Stimulated activated CD8-positive, alpha-beta memory T cell treated with anti-CD3 and anti-CD28 coated beads, Interleukin-4, amount 100 ng/mL, for 4 hours (primary cell): ENCODE measurements at regions not wholly inside any gene's neighbourhood (a gene's known extent, or its start where the extent isn't known, plus 50 kb on each side); places are given as distances from the start of the nearest gene placed in this dataset.
A peak's percentile ranks its signal among the peaks of the same experiment; 100 is the strongest.
"Not testable (repeated sequence)": the region's sequence is repeated elsewhere in the genome, so short reads cannot be mapped to it uniquely, and the experiment has no call there.

Experiments used
- DNase-seq, 2 donors: peaks; one replicate each; pipeline ENCODE4 v3.0.0-alpha.2; 2020; ENCODE audit warnings: low read depth in 2 of 2, low spot score in 1 of 2

DNA sequence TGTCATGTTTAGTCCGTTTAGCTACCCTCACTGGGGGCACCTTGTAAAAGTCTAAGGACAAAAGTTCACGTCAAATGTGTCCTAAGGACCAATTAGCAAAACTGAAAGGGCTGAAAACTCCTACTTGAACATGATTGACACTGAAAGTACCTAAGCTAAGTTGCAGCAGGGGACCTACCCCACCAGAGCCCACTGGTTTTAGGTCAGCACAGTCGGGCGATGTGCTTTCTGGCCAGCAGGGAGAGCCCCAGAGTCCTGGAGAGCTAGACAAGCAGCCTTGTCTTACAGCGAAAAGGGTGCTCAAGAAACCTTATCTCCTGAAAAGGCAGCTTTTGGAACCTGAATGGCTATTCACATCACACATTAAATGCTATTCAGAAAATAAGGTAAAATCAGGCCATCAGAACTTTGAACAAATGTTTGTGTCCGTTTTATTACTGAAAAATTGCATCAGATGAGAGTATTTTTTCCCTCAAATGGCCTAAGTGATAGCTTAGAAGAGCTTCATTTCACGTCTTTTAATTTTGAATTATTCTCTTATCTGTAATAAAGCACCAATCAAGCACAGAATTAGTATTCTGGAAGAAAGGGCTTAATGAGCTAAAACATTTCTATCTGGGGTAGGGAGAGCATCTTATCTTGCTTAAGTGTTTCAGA, 52.2 kb upstream of the MKI67 start:
- no peak for DNase-seq

DNA sequence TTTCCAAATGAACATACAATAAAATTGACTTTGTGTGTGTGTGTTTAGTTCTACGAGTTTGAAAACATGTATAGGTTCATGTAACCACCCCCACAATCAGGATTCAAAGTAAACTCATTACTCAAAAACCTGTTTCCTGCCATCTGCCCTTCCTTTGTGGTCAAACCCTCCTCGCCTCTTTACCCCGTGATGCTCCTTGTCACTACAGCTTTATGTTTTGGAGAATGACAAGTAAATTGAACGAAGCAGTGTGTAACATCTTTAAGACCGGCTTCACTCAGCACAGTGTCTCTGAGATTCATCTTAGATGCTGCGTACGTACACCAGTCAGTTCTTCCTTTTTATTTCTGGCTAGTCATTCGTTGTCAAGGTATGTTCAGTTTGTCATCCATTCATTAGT, 54.6 kb upstream of the MKI67 start:
- no peak for DNase-seq

DNA sequence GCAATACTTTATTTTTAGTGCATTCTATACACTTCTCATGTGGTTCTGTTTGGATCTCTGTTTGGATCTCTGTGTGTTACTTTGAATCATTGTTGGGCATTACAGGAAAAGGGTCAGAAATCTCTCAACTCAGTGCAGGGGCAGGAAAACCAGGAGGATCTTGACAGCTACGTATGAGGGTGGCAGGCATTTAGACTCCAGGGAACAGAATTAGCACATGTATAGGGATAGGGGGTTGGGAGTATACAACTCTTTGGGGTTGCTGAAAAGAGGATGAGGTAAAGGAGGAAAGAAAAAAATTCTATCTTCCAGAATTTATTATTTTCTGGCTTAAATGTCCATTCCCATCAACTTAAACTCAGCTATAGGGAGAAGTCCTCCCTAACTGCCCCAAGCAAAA, 59.4 kb upstream of the MKI67 start:
- no peak for DNase-seq

DNA sequence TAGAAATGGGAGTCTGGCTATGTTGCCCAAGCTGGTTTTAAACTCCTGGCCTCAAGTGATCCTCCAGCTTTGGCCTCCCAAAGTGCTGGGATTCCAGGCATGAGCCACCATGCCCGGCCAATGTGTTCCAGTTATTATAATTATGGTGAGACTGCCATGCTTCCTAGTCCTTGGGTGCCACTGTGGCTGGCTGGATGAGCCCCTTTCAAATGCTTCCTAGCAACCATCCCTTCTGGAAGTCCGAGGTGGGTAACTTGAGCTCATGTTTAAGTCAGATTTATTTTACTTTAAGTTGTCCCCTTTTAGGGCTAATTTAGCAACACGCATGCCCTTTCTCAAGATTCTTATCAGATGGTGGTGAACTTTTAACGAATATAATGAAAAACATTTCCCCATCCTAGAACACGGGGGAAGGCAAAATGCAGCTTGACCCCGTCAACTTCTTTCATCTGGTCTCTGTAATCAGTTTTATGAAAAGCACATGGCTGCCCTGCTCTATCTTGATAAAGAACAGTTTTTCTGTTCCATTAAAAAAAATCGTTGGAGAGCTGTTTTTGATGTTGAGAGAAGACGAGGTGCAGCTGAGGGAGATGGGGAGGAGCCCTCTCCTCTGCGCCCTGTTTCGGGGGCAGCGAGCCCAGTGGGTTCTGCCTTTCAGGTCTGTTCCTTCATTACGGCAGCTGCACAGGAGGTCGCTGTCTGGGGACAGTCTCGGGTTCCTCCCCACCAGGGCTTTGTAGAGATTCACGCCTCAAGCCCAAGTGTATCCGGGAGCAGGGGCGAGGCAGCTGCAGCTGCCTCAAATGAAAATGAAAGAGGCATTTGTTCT, 61.0 kb upstream of the MKI67 start:
- peak in 1 of 2 donors; percentile 1 for DNase-seq

DNA sequence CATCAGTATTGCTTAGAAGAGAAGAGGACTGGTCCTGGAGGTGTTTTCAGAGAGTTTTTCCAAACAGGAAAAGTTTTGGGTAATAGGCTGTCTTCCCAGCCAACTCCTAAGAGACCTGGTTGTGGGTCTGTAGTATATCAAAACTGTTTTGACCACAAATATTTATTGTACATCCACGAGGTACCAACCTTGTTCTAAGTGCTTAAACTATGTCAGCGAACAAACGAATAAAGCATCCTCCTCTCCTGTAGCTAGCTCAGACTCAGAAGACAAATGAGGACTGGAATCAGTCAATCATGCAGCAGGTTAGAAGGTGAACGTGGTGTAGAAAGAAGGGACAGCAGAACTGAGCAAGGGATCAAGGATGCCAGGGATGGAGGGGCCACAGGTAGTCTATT, 61.6 kb upstream of the MKI67 start:
- DNase-seq: no peak

DNA sequence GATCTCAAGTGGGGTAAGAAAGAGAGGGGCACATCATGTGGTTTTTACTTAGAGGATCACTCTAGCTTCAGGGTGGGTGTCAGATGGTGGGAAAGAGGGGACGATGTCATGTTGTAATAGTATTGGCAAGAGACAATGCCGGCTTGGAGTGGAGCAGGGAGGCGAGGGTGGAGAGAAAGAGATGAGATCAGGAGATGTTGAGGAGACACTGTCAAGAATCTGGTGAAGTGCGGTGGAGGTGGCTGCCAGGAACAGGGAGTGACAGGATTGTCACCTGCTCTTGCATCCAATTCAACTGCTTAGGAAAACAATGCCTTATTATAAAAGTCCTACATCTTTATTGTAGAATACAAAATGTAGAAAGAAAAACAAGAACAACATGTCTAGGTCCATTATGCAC, 63.0 kb upstream of the MKI67 start:
- DNase-seq: no peak

DNA sequence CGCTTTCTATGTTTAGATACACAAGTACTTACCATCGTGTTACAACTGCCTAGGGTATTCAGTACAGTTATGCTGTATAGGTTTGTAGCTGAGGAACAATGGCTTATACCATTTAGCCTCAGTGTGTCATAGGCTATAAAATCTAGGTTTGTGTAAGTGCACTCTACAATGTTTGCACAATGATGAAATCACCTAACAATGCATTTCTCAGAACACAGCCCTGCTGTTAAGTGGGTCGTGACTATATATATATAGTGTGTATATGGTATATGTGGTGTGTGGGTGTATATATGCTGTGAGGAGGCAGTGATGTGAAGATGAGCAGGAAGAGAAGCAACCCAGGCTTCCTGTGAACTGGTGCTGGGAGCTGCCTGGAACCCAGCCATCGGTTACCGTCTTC, 65.6 kb upstream of the MKI67 start:
- no peak for DNase-seq

DNA sequence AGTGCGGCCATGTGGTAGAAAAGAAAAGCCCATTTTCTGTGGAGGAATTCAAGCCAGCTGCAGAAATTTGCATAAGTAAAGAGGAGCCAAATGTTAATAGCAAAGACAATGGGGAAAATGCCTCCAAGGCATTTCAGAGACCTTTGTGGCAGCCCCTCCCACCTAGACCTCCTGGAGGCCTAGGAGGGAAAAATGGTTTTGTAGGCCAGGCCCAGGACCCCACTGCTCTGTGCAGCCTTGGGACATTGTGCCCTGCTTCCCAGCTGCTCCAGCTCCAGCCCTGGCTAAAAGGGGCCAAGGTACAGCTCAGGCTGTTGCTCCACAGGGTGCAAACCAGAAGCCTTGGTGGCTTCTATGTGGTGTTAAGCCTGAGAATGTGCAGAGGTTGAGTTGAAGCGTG, 75.6 kb upstream of the MKI67 start:
- not testable (repeated sequence) for DNase-seq

DNA sequence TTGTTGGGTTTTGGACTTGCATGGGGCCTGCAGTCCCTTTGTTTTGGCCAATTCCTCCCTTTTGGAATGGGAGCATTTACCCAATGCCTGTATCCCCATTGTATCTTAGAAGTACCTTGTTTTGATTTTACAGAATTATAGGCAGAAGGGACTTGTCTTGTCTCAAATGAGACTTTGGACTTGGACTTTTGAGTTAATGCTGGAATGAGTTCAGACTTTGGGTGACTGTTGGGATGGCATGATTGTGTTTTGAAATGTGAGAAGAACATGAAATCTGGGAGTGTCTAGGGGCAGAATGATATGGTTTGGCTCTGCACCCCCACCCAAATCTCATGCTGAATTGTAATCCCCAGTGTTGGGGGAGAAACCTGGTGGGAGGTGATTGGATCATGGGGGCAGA, 76.8 kb upstream of the MKI67 start:
- DNase-seq: no peak

DNA sequence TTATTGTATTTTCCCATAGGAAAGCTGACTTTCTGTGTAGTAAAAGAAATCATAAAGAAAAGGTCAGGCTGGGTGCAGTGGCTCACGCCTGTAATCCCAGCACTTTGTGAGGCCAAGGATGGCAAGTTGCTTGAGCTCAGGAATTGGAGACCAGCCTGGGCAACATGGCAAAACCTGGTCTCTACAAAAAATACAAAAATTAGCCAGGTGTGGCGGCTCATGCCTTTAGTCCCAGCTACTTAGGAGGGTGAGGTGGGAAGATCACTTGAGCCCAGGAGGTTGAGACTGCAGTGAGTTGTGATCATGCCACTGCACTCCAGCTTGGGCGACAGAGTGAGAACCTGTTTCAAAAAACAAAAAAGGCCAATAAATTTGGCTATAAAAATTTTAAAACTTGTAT, 79.4 kb upstream of the MKI67 start:
- not testable (repeated sequence) for DNase-seq

DNA sequence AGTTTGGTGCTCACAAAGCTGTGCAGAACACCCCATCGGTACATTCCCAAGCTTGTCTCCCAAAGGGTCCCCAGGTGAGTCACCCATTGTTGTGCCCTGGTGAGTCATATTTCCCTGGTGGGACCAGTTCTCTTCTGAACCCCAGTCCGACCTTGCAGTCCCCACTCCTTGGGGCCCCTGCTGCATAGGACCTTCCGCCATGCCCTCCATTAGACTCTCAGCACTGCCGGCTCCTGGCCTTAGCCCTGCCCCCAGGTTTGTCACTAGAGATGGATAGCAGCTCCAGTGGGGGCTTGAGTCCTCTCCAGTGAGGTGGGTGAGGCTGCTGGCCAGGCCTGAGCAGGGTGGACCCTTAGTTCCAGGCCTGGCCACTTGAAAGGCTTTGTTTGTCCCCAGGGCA, 80.5 kb upstream of the MKI67 start:
- no peak for DNase-seq

DNA sequence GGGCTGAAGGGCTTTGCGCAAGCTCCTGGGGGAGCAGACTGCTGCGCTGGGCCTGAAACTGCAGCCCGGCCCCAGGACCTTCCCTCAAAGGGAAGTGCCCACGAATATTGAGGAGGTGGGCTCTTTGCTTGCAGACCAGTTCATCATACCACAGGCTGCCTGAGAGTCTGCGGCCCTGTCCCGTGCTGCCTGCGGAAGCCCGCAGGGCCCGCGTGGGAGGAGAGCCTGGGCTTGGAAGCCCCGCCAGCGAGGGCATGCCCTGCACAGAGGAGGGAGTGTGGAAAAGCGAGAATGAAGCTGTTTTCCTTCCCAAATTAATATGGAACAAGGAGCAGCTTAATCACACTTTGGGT, 83.6 kb upstream of the MKI67 start:
- no peak for DNase-seq

DNA sequence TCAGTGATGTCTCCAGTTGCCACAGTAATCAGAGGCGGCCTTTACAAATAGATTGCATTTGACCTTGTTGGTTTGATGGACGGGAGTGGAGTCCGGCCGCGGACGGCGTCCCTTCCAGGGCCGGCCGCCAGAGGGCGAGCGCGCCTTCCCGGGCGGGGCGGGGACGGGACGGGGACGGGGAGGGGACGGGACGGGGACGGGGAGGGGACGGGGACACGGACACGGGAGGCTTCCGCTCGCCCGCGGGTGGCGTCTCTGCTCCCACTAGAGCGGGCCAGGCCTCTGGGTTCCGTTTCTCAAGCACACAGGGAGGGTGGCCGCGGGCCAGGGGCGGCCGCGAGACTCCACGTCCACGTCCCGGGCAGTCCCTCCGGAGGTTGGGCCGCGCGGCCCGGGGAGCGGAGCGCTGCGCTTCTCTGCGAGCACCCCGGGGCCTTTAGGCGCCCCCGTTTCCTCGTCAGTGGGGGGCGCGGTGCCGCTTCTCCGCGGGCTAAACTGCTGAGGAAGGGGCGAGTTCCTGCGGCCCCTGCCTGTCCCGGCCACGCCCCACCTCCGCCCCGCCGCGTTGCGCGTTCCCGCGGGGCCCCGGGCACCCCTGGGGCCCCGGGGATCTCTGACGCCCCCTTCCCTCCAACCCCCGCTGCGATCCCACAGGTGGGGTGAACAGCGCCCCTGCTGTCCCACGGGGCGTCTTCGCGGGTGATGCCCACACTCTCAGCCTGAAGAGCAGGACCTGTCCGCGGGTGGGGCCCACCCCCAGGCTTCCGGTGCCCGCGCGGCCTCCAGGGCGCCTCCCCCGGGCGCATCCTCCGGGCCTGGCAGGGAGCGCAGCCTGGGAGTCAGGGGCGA, 84.2 kb upstream of the MKI67 start:
- DNase-seq: peak; percentile 34 to 50

DNA sequence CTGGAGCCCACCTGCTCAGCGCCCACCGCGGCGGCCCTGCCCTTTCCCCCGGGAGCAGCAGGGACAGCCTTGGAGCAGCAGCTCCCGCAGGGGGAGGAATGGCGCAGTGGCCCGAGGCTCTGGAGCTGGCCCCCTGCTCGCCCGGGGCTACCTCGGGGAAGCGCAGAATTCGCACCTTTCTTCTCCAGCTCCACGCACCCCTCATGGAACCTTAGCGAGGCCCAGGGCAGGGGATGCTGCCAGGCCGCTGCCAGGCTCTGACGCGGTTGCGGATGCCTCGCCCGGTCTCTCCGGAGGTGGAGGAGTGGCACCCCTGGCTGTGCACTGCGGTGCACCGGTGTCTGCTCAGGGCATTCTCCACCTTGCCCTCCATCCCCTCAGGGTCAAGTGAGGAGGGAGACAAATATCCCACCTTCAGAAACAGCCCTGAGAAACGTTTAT, 84.9 kb upstream of the MKI67 start:
- no peak for DNase-seq

DNA sequence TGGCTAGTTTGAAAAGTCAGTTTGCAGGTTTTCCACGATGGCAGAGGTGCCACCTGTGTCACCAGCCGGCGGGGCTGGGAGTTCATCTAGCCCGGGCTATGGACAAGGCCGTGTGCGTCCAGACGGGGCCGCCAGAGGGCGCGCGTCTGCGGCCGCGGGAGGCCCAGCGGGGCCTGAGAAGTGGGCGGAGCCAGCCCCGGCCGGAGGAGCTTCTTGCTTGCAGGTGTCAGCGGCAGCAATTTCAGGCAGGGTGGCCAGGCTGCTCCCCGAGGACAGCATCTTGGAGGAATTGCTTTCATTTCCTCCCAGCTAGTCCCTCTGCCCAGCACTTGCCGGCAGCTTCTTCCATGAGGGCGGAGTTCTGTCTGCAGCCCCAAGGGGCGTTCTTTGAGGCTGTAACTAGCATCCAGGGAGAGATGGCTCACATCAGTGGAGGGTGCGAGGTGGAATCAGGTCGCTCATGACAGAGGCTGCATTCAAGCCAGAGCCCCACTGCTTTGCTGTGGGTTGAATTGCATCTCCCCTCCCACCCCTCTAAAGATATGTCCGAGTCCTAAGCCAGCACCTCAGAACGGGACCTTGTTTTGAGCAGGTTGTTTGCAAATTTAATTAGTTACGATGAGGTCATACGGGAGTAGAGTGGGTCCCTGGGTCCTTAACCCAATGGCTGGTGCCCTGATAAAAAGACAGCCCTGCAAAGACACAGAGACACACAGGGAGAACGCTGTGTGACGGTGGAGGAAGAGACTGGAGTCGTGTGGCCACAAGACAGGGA, 85.9 kb upstream of the MKI67 start:
- peak; percentile 55 to 57 for DNase-seq

DNA sequence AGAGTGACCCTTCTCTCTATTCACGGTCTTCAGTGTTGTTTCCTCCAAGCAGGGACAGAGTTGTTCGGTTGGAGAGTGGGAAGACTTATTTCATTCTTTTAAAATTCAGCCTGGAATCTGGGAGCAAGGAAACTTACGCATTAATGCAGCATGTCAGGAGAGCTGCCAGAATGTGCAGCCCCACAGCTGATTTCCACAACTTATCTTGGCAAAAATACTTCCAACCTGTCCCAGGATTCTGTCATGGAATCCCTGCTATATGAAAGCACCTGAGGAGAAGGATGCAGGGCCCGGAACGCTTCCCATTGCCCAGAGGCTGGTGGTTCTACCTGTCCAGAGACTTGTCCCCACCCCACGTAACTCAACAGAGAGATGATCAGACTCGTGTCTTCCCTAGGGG, 86.9 kb upstream of the MKI67 start:
- DNase-seq: no peak

DNA sequence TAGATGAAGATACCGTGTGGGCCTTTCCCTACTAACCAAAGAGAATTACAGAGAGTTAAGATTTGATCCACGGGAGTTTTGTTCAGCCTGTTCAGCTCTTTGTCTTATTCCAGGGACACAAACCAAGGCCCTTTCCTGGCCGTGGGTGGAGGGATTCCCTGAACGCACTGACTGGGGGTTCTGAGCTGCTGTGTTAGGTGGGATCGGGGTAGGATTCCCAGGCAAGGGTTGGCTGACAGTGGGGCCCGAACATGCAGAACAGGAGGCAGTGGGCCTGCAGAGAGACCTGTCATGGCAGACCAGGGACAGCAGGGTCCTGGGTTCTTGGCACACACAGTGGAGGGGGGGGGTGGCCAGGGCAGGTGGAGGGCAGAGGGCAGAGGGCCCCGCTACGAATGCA, 89.5 kb upstream of the MKI67 start:
- no peak for DNase-seq

DNA sequence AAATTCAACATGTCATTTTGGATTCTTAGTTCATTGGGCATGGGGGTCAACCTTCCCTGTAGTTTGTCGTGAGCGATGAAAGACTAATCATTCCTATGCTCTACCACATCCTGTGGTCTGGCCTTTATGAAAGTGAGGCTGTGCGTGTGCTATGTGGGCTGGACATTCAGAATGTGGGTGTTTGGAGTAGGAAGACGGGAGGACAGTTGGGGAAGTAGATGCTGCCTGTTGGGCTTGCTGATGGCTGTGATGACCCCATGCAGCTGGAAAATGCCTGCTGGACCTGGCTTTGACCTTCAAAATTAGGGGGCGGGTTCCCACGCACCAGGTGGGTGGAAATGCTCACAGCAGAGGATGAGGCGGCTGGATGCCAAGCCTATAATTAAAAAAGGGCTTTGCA, 90.9 kb upstream of the MKI67 start:
- no peak for DNase-seq

DNA sequence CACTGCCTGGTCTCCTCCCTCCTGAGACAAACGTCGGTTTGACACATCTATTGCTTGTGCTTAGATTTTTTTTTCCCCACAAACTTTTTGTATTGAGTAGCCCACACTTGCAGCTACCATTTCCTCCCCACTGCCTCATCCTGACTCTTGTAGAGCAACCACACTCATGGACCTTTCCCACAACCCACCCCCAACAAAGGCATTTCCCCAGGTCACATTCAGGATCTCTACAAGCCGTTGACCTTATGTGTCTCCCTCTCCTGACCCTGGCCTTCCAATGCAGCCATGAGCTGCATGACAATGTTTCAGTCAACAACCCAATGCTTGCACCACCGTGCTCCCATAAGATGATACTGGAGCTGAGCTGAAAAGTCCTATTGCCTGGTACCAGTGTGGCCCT, 91.9 kb upstream of the MKI67 start:
- no peak for DNase-seq

DNA sequence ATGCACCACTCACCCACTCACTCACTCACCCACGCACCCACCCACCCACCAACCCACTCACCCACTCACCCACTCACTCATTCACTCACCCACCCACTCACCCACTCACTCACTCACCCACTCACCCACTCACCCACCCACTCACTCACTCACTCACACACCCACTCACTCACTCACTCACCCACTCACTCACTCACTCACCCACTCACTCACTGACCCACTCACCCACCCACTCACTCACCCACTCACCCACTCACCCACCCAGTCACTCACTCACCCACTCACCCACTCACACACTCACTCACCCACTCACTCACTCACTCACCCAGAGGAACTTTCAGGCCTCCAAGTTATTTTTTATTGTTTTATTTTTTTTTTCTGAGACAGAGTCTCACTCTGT, 93.1 kb upstream of the MKI67 start:
- no peak for DNase-seq

DNA sequence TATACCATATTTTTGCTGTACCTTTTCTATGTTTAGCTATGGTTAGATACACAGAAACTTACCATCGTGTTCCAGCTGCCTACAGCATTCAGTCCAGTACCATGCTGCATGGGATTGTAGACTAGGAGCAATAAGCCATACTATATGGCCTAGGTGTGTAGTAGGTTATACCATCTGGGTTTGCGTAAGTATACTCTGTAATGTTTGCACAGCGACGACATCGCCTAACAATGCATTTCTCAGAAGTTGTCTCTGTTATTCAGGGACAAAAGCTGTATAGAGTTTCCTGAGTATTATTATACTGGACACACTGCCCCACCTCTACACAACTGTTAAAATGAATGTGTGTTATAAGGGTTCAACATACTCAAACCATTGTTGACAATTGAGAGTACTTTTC, 93.8 kb upstream of the MKI67 start:
- DNase-seq: no peak
